RWPE1 (cell line): ENCODE measurements at regions not wholly inside any gene's neighbourhood (a gene's known extent, or its start where the extent isn't known, plus 50 kb on each side); places are given as distances from the start of the nearest gene placed in this dataset.

ENCODE experiments used
- CTCF ChIA-PET: fragments of 350-600 bp; sonication (Branson Sonifier 250); formaldehyde crosslinking; extraction: SDS; loops from one replicate; lab custom pipeline; 2021; lab: Yijun Ruan, JAX
- POLR2A ChIA-PET: fragments of 400-600 bp; formaldehyde crosslinking; extraction: SDS; loops from one replicate; lab custom pipeline; 2020; ENCODE audit warnings: antibody characterized with exemption; ENCODE audit not compliant: low non-redundant PET; lab: Yijun Ruan, JAX
- DNase-seq: peaks from one replicate; pipeline ENCODE4 v3.0.0; 2012; ENCODE audit warnings: low spot score
- H3K27ac ChIP-seq: fragments of 450-650 bp; 2 replicates; pipeline ENCODE4 v1.5.1; 2017
- CTCF ChIP-seq: fragments of 450-650 bp; conservative IDR thresholded peaks from 2 replicates; pipeline ENCODE4 v1.5.1; 2017; ENCODE audit warnings: low read depth, mild to moderate bottlenecking

- no peak for TF ChIP-seq CTCF
- no peak overlapping the region for H3K27ac ChIP-seq
- ChIA-PET POLR2A (no interaction called here), CTCF (no interaction called here)
- no peak for DNase-seq
These were observed 133.5 kb upstream of the GALNT15 start for GRCh38 chr3:16040991-16041390.

- DNase-seq: peak; percentile 59
- ChIA-PET POLR2A (interaction anchor here (0.7 kb wide), 1 partner anchor 195 kb away, joined by 3 read pairs; no protein-coding TSS in a partner anchor), CTCF (interaction anchor here (0.5 to 1.4 kb wide), 8 partner anchors 20 to 462 kb away, joined by 3 to 19 read pairs (median 4); no protein-coding TSS in a partner anchor)
- peak; percentile 82 for TF ChIP-seq CTCF
- no peak overlapping the region for H3K27ac ChIP-seq
These were observed 125.8 kb upstream of the GALNT15 start for GRCh38 chr3:16048435-16049318.

- CTCF ChIA-PET: interaction anchor here (0.6 to 0.7 kb wide), 2 partner anchors 20 to 121 kb away, joined by 3 to 5 read pairs; no protein-coding TSS in a partner anchor
- DNase-seq: no peak
- POLR2A ChIA-PET: no interaction called here
- H3K27ac ChIP-seq: no peak overlapping the region
- no peak for TF ChIP-seq CTCF
These were observed 123.6 kb upstream of the GALNT15 start for GRCh38 chr3:16050641-16051467.

GRCh38 chr3:16051691-16052090, 122.8 kb upstream of the GALNT15 start:
- no peak for TF ChIP-seq CTCF
- POLR2A ChIA-PET: no interaction called here
- DNase-seq: no peak
- CTCF ChIA-PET: interaction anchor here (0.7 kb wide), 1 partner anchor 126 kb away, joined by 3 read pairs; no protein-coding TSS in a partner anchor
- H3K27ac ChIP-seq: no peak overlapping the region

GRCh38 chr3:16052964-16053363, 121.5 kb upstream of the GALNT15 start:
- DNase-seq: no peak
- POLR2A ChIA-PET: no interaction called here
- CTCF ChIA-PET: interaction anchor here (1.5 kb wide), 1 partner anchor 125 kb away, joined by 6 read pairs; no protein-coding TSS in a partner anchor
- no peak overlapping the region for H3K27ac ChIP-seq
- no peak for TF ChIP-seq CTCF

GRCh38 chr3:16053794-16054193, 120.7 kb upstream of the GALNT15 start:
- no peak for DNase-seq
- no peak for TF ChIP-seq CTCF
- ChIA-PET POLR2A (no interaction called here), CTCF (interaction anchor here (0.6 to 1.5 kb wide), 3 partner anchors 46 to 187 kb away, joined by 3 to 6 read pairs (median 3); no protein-coding TSS in a partner anchor)
- H3K27ac ChIP-seq: no peak overlapping the region
